ENCODE measurements at regions not wholly inside any gene's neighbourhood (a gene's known extent, or its start where the extent isn't known, plus 50 kb on each side); places are given as distances from the start of the nearest gene placed in this dataset.

DNA sequence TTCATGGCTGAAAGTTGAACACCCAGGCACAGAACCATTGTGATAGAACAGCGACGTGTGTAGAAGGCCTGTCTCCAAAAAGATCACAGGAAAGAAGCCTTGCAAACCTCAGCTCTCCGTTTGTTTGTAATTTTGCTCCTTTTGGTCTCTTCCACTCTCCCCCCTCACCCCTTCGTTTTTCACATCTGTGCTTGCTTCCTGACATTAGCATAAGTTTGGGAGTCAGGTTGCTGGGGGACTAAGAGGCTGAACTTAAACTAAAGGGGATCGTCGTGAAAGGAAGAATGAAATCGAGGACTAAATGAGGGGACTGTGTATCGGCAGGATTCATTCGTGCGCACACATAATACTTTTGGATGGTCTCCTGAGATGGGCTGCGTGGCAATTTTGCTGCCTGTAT lies 200.6 kb downstream of the BCAT1 start:
- Histone ChIP-seq H3K4me1 (ENCODE audit: control insufficient read depth in 1 of 2, insufficient read depth in 2 of 2, low read length in 2 of 2) (no peaks in the 10 kb centered on the region), H3K36me3 (ENCODE audit: control insufficient read depth in 1 of 2, insufficient read depth in 2 of 2, low read length in 2 of 2) (no peaks in the 10 kb centered on the region), H3K79me2 (ENCODE audit: insufficient read depth, low read length) (no peaks in the 10 kb centered on the region), H3K9me3 (ENCODE audit: control insufficient read depth in 1 of 2, insufficient read depth in 1 of 2, low read depth in 1 of 2, low read length in 2 of 2) (no peaks in the 10 kb centered on the region), H3K4me3 (replicated peaks in 1 of 2; ENCODE audit: low read depth in 1 of 2, low read length in 2 of 2) (no peak overlapping the region), H4K20me1 (ENCODE audit: insufficient read depth) (no peaks in the 10 kb centered on the region), H3K9ac (ENCODE audit: low read length) (no peak overlapping the region), H3K27me3 (ENCODE audit: insufficient read depth, low read length) (no peaks in the 10 kb centered on the region), H3K4me2 (ENCODE audit: low read length) (no peak overlapping the region), H2AFZ (ENCODE audit: low read depth, low read length, poor library complexity, severe bottlenecking) (no peak overlapping the region), H3K27ac (ENCODE audit: low read depth, low read length) (no peak overlapping the region), H3K9me2 (ENCODE audit: insufficient read depth) (no peaks in the 10 kb centered on the region)
- DNase-seq (ENCODE audit: low read depth, low spot score) (no peak), ATAC-seq (no peak)
- ChIA-PET RAD21 (ENCODE audit: low non-redundant PET in 1 of 2, low total read pairs in 2 of 2, uncharacterized antibody in 2 of 2, unreplicated experiment in 2 of 2) (no interaction called here), CTCF (no interaction called here), POLR2A (no interaction called here)
- TF ChIP-seq, protein P1, sequence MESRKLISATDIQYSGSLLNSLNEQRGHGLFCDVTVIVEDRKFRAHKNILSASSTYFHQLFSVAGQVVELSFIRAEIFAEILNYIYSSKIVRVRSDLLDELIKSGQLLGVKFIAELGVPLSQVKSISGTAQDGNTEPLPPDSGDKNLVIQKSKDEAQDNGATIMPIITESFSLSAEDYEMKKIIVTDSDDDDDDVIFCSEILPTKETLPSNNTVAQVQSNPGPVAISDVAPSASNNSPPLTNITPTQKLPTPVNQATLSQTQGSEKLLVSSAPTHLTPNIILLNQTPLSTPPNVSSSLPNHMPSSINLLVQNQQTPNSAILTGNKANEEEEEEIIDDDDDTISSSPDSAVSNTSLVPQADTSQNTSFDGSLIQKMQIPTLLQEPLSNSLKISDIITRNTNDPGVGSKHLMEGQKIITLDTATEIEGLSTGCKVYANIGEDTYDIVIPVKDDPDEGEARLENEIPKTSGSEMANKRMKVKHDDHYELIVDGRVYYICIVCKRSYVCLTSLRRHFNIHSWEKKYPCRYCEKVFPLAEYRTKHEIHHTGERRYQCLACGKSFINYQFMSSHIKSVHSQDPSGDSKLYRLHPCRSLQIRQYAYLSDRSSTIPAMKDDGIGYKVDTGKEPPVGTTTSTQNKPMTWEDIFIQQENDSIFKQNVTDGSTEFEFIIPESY (IDR thresholded peaks at IDR 0.05; ENCODE audit: extremely low read depth, insufficient replicate concordance, low read length): no peak
- TF ChIP-seq SP1 (IDR thresholded peaks at IDR 0.05; ENCODE audit: low read depth): no peak
- TF ChIP-seq EZH2phosphoT487 (IDR thresholded peaks at IDR 0.05; ENCODE audit: borderline replicate concordance): no peak
- TF ChIP-seq CBX3 (IDR thresholded peaks at IDR 0.05; ENCODE audit: low read depth): no peak
- TF ChIP-seq POLR2AphosphoS5 (IDR thresholded peaks at IDR 0.05; ENCODE audit: low read depth, low read length): no peak
- TF ChIP-seq ZFX (IDR thresholded peaks at IDR 0.05): no peak
- no peak for TF ChIP-seq EGR1 (IDR thresholded peaks at IDR 0.05; ENCODE audit: low read depth)
- TF ChIP-seq POLR2A (IDR thresholded peaks at IDR 0.05; ENCODE audit: borderline replicate concordance, extremely low read depth, insufficient read depth, insufficient read length): no peak
- no peak for TF ChIP-seq SIN3A (IDR thresholded peaks at IDR 0.05; ENCODE audit: low read depth)
- TF ChIP-seq, protein P2, sequence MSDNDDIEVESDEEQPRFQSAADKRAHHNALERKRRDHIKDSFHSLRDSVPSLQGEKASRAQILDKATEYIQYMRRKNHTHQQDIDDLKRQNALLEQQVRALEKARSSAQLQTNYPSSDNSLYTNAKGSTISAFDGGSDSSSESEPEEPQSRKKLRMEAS (IDR thresholded peaks at IDR 0.05): no peak
- TF ChIP-seq, protein P3, sequence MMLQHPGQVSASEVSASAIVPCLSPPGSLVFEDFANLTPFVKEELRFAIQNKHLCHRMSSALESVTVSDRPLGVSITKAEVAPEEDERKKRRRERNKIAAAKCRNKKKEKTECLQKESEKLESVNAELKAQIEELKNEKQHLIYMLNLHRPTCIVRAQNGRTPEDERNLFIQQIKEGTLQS (IDR thresholded peaks at IDR 0.05): no peak
- no peak for TF ChIP-seq ZNF274 (IDR thresholded peaks at IDR 0.05; ENCODE audit: low read depth, low read length)
- no peak for TF ChIP-seq YY1 (IDR thresholded peaks at IDR 0.05; ENCODE audit: extremely low read depth, insufficient replicate concordance, low read depth, low read length)
- BruUV-seq (replicated peaks): no TSS peak
- intact Hi-C loops (cut with micrococcal nuclease): no loop called here

Measured in HCT116 (cell line).